ENCODE measurements at regions not wholly inside any gene's neighbourhood (a gene's known extent, or its start where the extent isn't known, plus 50 kb on each side); places are given as distances from the start of the nearest gene placed in this dataset.

GRCh38 chr15:46525984-46526725 is 891.3 kb downstream of the SQOR start:
- Histone ChIP-seq H3K4me3 (ENCODE audit: low read length) (no peak overlapping the region), H3K4me1 (ENCODE audit: insufficient read depth, low read length) (no peaks in the 10 kb centered on the region), H3K9me3 (ENCODE audit: insufficient read depth, low read depth, low read length) (no peaks in the 10 kb centered on the region), H3K27me3 (ENCODE audit: insufficient read depth, low read length) (no peaks in the 10 kb centered on the region), H3K27ac (ENCODE audit: low read length) (no peak overlapping the region), H3K36me3 (ENCODE audit: insufficient read depth, low read depth, low read length) (no peaks in the 10 kb centered on the region), H3K9ac (ENCODE audit: low read depth, low read length) (no peak overlapping the region)

- Histone ChIP-seq H3K27ac (ENCODE audit: low read length) (no peak overlapping the region), H3K4me1 (ENCODE audit: insufficient read depth, low read length) (no peaks in the 10 kb centered on the region), H3K4me3 (ENCODE audit: low read length) (no peak overlapping the region), H3K36me3 (ENCODE audit: insufficient read depth, low read depth, low read length) (no peaks in the 10 kb centered on the region), H3K27me3 (ENCODE audit: insufficient read depth, low read length) (no peaks in the 10 kb centered on the region), H3K9ac (ENCODE audit: low read depth, low read length) (no peak overlapping the region), H3K9me3 (ENCODE audit: insufficient read depth, low read depth, low read length) (no peaks in the 10 kb centered on the region)
Observed at GRCh38 chr15:46526726-46527110, 891.9 kb downstream of the SQOR start.

GRCh38 chr15:46543626-46544025 is 908.8 kb downstream of the SQOR start:
- Histone ChIP-seq H3K4me1 (ENCODE audit: insufficient read depth, low read length) (no peaks in the 10 kb centered on the region), H3K9ac (ENCODE audit: low read depth, low read length) (no peak overlapping the region)

GRCh38 chr15:46548989-46549388 is 914.2 kb downstream of the SQOR start:
- Histone ChIP-seq H3K4me3 (ENCODE audit: low read length) (no peak overlapping the region), H3K36me3 (ENCODE audit: insufficient read depth, low read depth, low read length) (no peaks in the 10 kb centered on the region), H3K27me3 (ENCODE audit: insufficient read depth, low read length) (no peaks in the 10 kb centered on the region), H3K9me3 (ENCODE audit: insufficient read depth, low read depth, low read length) (no peaks in the 10 kb centered on the region), H3K27ac (ENCODE audit: low read length) (no peak overlapping the region), H3K4me1 (ENCODE audit: insufficient read depth, low read length) (no peaks in the 10 kb centered on the region), H3K9ac (ENCODE audit: low read depth, low read length) (no peak overlapping the region)

More at GRCh38 chr15:46543626-46544025, 908.8 kb downstream of the SQOR start:
- no peak overlapping the region for H3K4me3 ChIP-seq (ENCODE audit: low read length)
- H3K27me3 ChIP-seq (ENCODE audit: insufficient read depth, low read length): no peaks in the 10 kb centered on the region
- no peaks in the 10 kb centered on the region for H3K36me3 ChIP-seq (ENCODE audit: insufficient read depth, low read depth, low read length)
- H3K27ac ChIP-seq (ENCODE audit: low read length): no peak overlapping the region
- H3K9me3 ChIP-seq (ENCODE audit: insufficient read depth, low read depth, low read length): no peaks in the 10 kb centered on the region

- Histone ChIP-seq H3K36me3 (ENCODE audit: insufficient read depth, low read depth, low read length) (no peaks in the 10 kb centered on the region), H3K4me1 (ENCODE audit: insufficient read depth, low read length) (no peaks in the 10 kb centered on the region), H3K9ac (ENCODE audit: low read depth, low read length) (no peak overlapping the region), H3K27me3 (ENCODE audit: insufficient read depth, low read length) (no peaks in the 10 kb centered on the region), H3K9me3 (ENCODE audit: insufficient read depth, low read depth, low read length) (no peaks in the 10 kb centered on the region), H3K4me3 (ENCODE audit: low read length) (no peak overlapping the region), H3K27ac (ENCODE audit: low read length) (no peak overlapping the region)
Observed at GRCh38 chr15:46552316-46552715, 917.5 kb downstream of the SQOR start.

- Histone ChIP-seq H3K4me3 (ENCODE audit: low read length) (no peak overlapping the region), H3K27ac (ENCODE audit: low read length) (no peak overlapping the region), H3K27me3 (ENCODE audit: insufficient read depth, low read length) (no peaks in the 10 kb centered on the region), H3K9me3 (ENCODE audit: insufficient read depth, low read depth, low read length) (no peaks in the 10 kb centered on the region), H3K4me1 (ENCODE audit: insufficient read depth, low read length) (no peaks in the 10 kb centered on the region), H3K36me3 (ENCODE audit: insufficient read depth, low read depth, low read length) (no peaks in the 10 kb centered on the region), H3K9ac (ENCODE audit: low read depth, low read length) (no peak overlapping the region)
Observed at GRCh38 chr15:46555547-46555946, 920.7 kb downstream of the SQOR start.

- Histone ChIP-seq H3K9ac (ENCODE audit: low read depth, low read length) (no peak overlapping the region), H3K27me3 (ENCODE audit: insufficient read depth, low read length) (no peaks in the 10 kb centered on the region), H3K27ac (ENCODE audit: low read length) (no peak overlapping the region), H3K9me3 (ENCODE audit: insufficient read depth, low read depth, low read length) (no peaks in the 10 kb centered on the region), H3K4me1 (ENCODE audit: insufficient read depth, low read length) (no peaks in the 10 kb centered on the region), H3K36me3 (ENCODE audit: insufficient read depth, low read depth, low read length) (no peaks in the 10 kb centered on the region), H3K4me3 (ENCODE audit: low read length) (no peak overlapping the region)
Observed at GRCh38 chr15:46556010-46556409, 921.2 kb downstream of the SQOR start.

GRCh38 chr15:46556559-46557379 is 921.9 kb downstream of the SQOR start:
- no peaks in the 10 kb centered on the region for H3K4me1 ChIP-seq (ENCODE audit: insufficient read depth, low read length)
- H3K36me3 ChIP-seq (ENCODE audit: insufficient read depth, low read depth, low read length): no peaks in the 10 kb centered on the region
- H3K9ac ChIP-seq (ENCODE audit: low read depth, low read length): no peak overlapping the region
- no peaks in the 10 kb centered on the region for H3K9me3 ChIP-seq (ENCODE audit: insufficient read depth, low read depth, low read length)
- H3K27me3 ChIP-seq (ENCODE audit: insufficient read depth, low read length): no peaks in the 10 kb centered on the region
- no peak overlapping the region for H3K27ac ChIP-seq (ENCODE audit: low read length)
- H3K4me3 ChIP-seq (ENCODE audit: low read length): no peak overlapping the region

GRCh38 chr15:46567968-46568367 is 933.1 kb downstream of the SQOR start:
- no peaks in the 10 kb centered on the region for H3K27me3 ChIP-seq (ENCODE audit: insufficient read depth, low read length)

GRCh38 chr15:46569781-46570180 is 935.0 kb downstream of the SQOR start:
- Histone ChIP-seq H3K27me3 (ENCODE audit: insufficient read depth, low read length) (no peaks in the 10 kb centered on the region), H3K9ac (ENCODE audit: low read depth, low read length) (no peak overlapping the region), H3K9me3 (ENCODE audit: insufficient read depth, low read depth, low read length) (no peaks in the 10 kb centered on the region), H3K4me3 (ENCODE audit: low read length) (no peak overlapping the region), H3K4me1 (ENCODE audit: insufficient read depth, low read length) (0 out of 2 replicates have a peak, but pooled peaks cover 3% of the 10 kb centered on the region), H3K27ac (ENCODE audit: low read length) (no peak overlapping the region), H3K36me3 (ENCODE audit: insufficient read depth, low read depth, low read length) (no peaks in the 10 kb centered on the region)

More at GRCh38 chr15:46567968-46568367, 933.1 kb downstream of the SQOR start:
- Histone ChIP-seq H3K4me3 (ENCODE audit: low read length) (no peak overlapping the region), H3K27ac (ENCODE audit: low read length) (no peak overlapping the region), H3K36me3 (ENCODE audit: insufficient read depth, low read depth, low read length) (no peaks in the 10 kb centered on the region), H3K9ac (ENCODE audit: low read depth, low read length) (no peak overlapping the region), H3K4me1 (ENCODE audit: insufficient read depth, low read length) (no peaks in the 10 kb centered on the region), H3K9me3 (ENCODE audit: insufficient read depth, low read depth, low read length) (no peaks in the 10 kb centered on the region)

GRCh38 chr15:46576646-46577395 is 942.0 kb downstream of the SQOR start:
- Histone ChIP-seq H3K27me3 (ENCODE audit: insufficient read depth, low read length) (no peaks in the 10 kb centered on the region), H3K27ac (ENCODE audit: low read length) (no peak overlapping the region), H3K4me1 (ENCODE audit: insufficient read depth, low read length) (0 out of 2 replicates have a peak, but pooled peaks cover 3% of the 10 kb centered on the region), H3K36me3 (ENCODE audit: insufficient read depth, low read depth, low read length) (no peaks in the 10 kb centered on the region), H3K9ac (ENCODE audit: low read depth, low read length) (no peak overlapping the region), H3K4me3 (ENCODE audit: low read length) (no peak overlapping the region), H3K9me3 (ENCODE audit: insufficient read depth, low read depth, low read length) (no peaks in the 10 kb centered on the region)

Measured in iPS-20b (cell line).